ENCODE measurements at regions not wholly inside any gene's neighbourhood (a gene's known extent, or its start where the extent isn't known, plus 50 kb on each side); places are given as distances from the start of the nearest gene placed in this dataset.

- Histone ChIP-seq H3K27ac (ENCODE audit: control insufficient read depth, insufficient read depth) (no peak overlapping the region), H3K4me2 (ENCODE audit: control insufficient read depth, insufficient read depth) (no peak overlapping the region), H3K4me1 (ENCODE audit: control insufficient read depth, insufficient read depth, low read length) (no peaks in the 10 kb centered on the region), H4K20me1 (ENCODE audit: control insufficient read depth, insufficient read depth) (no peaks in the 10 kb centered on the region), H3K27me3 (replicated peaks in 1 of 2; ENCODE audit: control insufficient read depth in 2 of 2, insufficient read depth in 2 of 2, low read length in 1 of 2) (peaks cover 0 to 4% of the 10 kb centered on the region in 2 experiments; a peak in 2 of 4 replicates), H2AFZ (ENCODE audit: control insufficient read depth, low read depth, low read length) (no peak overlapping the region), H3K4me3 (no peak overlapping the region), H3K79me2 (ENCODE audit: control insufficient read depth, insufficient read depth, low read length) (no peaks in the 10 kb centered on the region), H3K9me3 (replicated peaks; ENCODE audit: control insufficient read depth, insufficient read depth, low read length) (no peaks in the 10 kb centered on the region), H3K9ac (ENCODE audit: control insufficient read depth, insufficient read depth, low read length) (no peak overlapping the region), H3K36me3 (ENCODE audit: control insufficient read depth in 2 of 2, insufficient read depth in 2 of 2, low read length in 1 of 2) (no peaks in the 10 kb centered on the region)
- DNase-seq (ENCODE audit: low read depth, low spot score) (no peak), ATAC-seq (no peak), FAIRE-seq (no peak)
- SMC1A ChIA-PET (ENCODE audit: uncharacterized antibody, unreplicated experiment), result interaction anchor here (1.9 kb wide), 1 partner anchor 11 kb away, joined by 5 read pairs; no protein-coding TSS in a partner anchor
- POLR2A ChIA-PET, result interaction anchor here (0.7 kb wide), 1 partner anchor 285 kb away, joined by 4 read pairs; no protein-coding TSS in a partner anchor
- TF ChIP-seq ZNF24 (IDR thresholded peaks at IDR 0.05), result no peak
- CTCF ChIA-PET, result no interaction called here
- in situ Hi-C loops (cut with MboI), result no loop called here
- BruUV-seq (replicated peaks), result no TSS peak
- WGBS (ENCODE audit: insufficient coverage, insufficient replicate concordance, low lambda C conversion rate, missing lambda C conversion rate), result 58% methylated on average over 5 of the region's 5 CpGs
- RAD21 ChIA-PET (ENCODE audit: unreplicated experiment), result no interaction called here
- intact Hi-C loops (cut with micrococcal nuclease; ENCODE audit: unreplicated experiment), result no loop called here
These were observed 138.4 kb upstream of the PARP11 start for GRCh38 chr12:4011597-4011996.

GRCh38 chr12:4009979-4010704 lies 136.9 kb upstream of the PARP11 start:
- H3K79me2 ChIP-seq (ENCODE audit: control insufficient read depth, insufficient read depth, low read length), result no peaks in the 10 kb centered on the region
- H3K36me3 ChIP-seq (ENCODE audit: control insufficient read depth in 2 of 2, insufficient read depth in 2 of 2, low read length in 1 of 2), result no peaks in the 10 kb centered on the region
- H3K4me1 ChIP-seq (ENCODE audit: control insufficient read depth, insufficient read depth, low read length), result no peaks in the 10 kb centered on the region
- ChIA-PET CTCF (interaction anchor here (0.6 to 1.4 kb wide), 4 partner anchors 9 to 42 kb away, joined by 3 read pairs; no protein-coding TSS in a partner anchor), SMC1A (ENCODE audit: uncharacterized antibody, unreplicated experiment) (interaction anchor here (0.9 to 1.9 kb wide), 2 partner anchors 10 to 16 kb away, joined by 3 to 5 read pairs; no protein-coding TSS in a partner anchor), RAD21 (ENCODE audit: unreplicated experiment) (no interaction called here), POLR2A (no interaction called here)
- no peak for DNase-seq (ENCODE audit: low read depth, low spot score)
- WGBS (ENCODE audit: insufficient coverage, insufficient replicate concordance, low lambda C conversion rate, missing lambda C conversion rate), result 59% methylated on average over 8 of the region's 8 CpGs
- H3K4me2 ChIP-seq (ENCODE audit: control insufficient read depth, insufficient read depth), result no peak overlapping the region
- no peak overlapping the region for H3K4me3 ChIP-seq
- ATAC-seq, result no peak
- H3K27me3 ChIP-seq (replicated peaks in 1 of 2; ENCODE audit: control insufficient read depth in 2 of 2, insufficient read depth in 2 of 2, low read length in 1 of 2), result peaks cover 0 to 5% of the 10 kb centered on the region in 2 experiments; a peak in 2 of 4 replicates
- in situ Hi-C loops (cut with MboI), result no loop called here
- H3K9me3 ChIP-seq (replicated peaks; ENCODE audit: control insufficient read depth, insufficient read depth, low read length), result no peaks in the 10 kb centered on the region
- H3K9ac ChIP-seq (ENCODE audit: control insufficient read depth, insufficient read depth, low read length), result no peak overlapping the region
- H2AFZ ChIP-seq (ENCODE audit: control insufficient read depth, low read depth, low read length), result no peak overlapping the region
- no TSS peak for BruUV-seq (replicated peaks)
- no peak overlapping the region for H3K27ac ChIP-seq (ENCODE audit: control insufficient read depth, insufficient read depth)
- intact Hi-C loops (cut with micrococcal nuclease; ENCODE audit: unreplicated experiment), result no loop called here
- no peaks in the 10 kb centered on the region for H4K20me1 ChIP-seq (ENCODE audit: control insufficient read depth, insufficient read depth)
- FAIRE-seq, result no peak
- TF ChIP-seq NR2F1 (conservative IDR thresholded peaks at IDR 0.05) (no peak), RELB (IDR thresholded peaks at IDR 0.05; ENCODE audit: low read depth) (no peak), CBFB (IDR thresholded peaks at IDR 0.05; ENCODE audit: low read depth) (no peak), SKIL (IDR thresholded peaks at IDR 0.05; ENCODE audit: low read depth, poor library complexity, severe bottlenecking) (no peak), NBN (IDR thresholded peaks at IDR 0.05) (no peak), SIN3A (IDR thresholded peaks at IDR 0.05; ENCODE audit: low read depth, low read length) (no peak), ZNF274 (IDR thresholded peaks at IDR 0.05; ENCODE audit: insufficient read depth, insufficient read length) (no peak), NKRF (conservative IDR thresholded peaks at IDR 0.05) (no peak), LARP7 (IDR thresholded peaks at IDR 0.05) (no peak), BRCA1 (IDR thresholded peaks at IDR 0.05; ENCODE audit: low read depth, low read length) (no peak), ZNF622 (IDR thresholded peaks at IDR 0.05) (no peak), RUNX3 (IDR thresholded peaks at IDR 0.05; ENCODE audit: low read length) (no peak)
